ENCODE measurements at regions not wholly inside any gene's neighbourhood (a gene's known extent, or its start where the extent isn't known, plus 50 kb on each side); places are given as distances from the start of the nearest gene placed in this dataset.
"Not testable (repeated sequence)": the region's sequence is repeated elsewhere in the genome, so short reads cannot be mapped to it uniquely, and the experiment has no call there.

DNA sequence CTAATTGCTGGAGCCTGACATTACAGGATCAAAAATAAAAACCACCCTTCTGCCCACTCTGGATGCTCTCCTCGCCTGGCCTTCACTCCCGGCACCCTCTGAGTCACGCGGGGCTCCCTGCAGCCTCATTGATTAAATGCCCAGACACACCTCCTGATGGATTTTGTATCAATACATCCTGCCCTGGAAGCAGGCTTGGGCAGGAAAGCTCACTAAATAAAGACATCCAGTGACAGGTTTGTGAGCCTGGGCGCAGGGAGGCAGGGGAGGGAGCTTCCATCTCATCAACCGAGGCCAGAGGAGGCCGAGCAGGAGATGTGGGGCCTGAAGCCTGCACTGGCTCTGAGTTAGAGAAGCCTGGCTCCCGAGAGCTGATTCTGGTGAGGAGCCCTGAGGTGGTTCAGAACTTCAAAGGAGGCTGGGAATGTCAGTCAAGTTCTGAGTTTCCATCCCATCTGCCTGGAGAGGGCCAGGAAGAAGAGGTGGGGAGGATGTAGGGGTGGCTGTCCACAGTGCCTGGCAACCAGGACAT lies 318.6 kb downstream of the ADGRD1 start:
- TF ChIP-seq CTBP1 (IDR thresholded peaks at IDR 0.05; ENCODE audit: borderline replicate concordance); SP1 (IDR thresholded peaks at IDR 0.05); BHLHE40 (IDR thresholded peaks at IDR 0.05; ENCODE audit: borderline replicate concordance); ZNF384 (IDR thresholded peaks at IDR 0.05); ELF4 (IDR thresholded peaks at IDR 0.05): not testable (repeated sequence)
